BE2C (cell line): ENCODE measurements at regions not wholly inside any gene's neighbourhood (a gene's known extent, or its start where the extent isn't known, plus 50 kb on each side); places are given as distances from the start of the nearest gene placed in this dataset.

Experiments used
- DNase-seq: peaks from one replicate; pipeline ENCODE4 v3.0.0-alpha.2; 2020
- H3K27me3 ChIP-seq: fragments of 250-450 bp; sonication (Bioruptor Pico); 2 replicates; pipeline ENCODE4 v1.5.1; 2020; ENCODE audit warnings: mild to moderate bottlenecking
- H3K36me3 ChIP-seq: fragments of 250-450 bp; sonication (Bioruptor Pico); 2 replicates; pipeline ENCODE4 v1.5.1; 2020; ENCODE audit warnings: mild to moderate bottlenecking
- H3K4me1 ChIP-seq: fragments of 250-450 bp; sonication (Bioruptor Pico); 2 replicates; pipeline ENCODE4 v1.5.1; 2020
- H3K4me3 ChIP-seq: 2 replicates; pipeline ENCODE4 v1.5.1; 2011; ENCODE audit warnings: low read depth, low read length
- H3K9me3 ChIP-seq: fragments of 250-450 bp; sonication (Bioruptor Pico); 2 replicates; pipeline ENCODE4 v1.5.1; 2020
- CTCF ChIP-seq: IDR thresholded peaks from 2 replicates; pipeline ENCODE4 v1.5.1; 2012; ENCODE audit warnings: mild to moderate bottlenecking, low read depth, low read length

- no peaks in the 10 kb centered on the region for H3K4me1 ChIP-seq
- H3K36me3 ChIP-seq = no peaks in the 10 kb centered on the region
- no peaks in the 10 kb centered on the region for H3K27me3 ChIP-seq
- no peaks in the 10 kb centered on the region for H3K9me3 ChIP-seq
- no peak for TF ChIP-seq CTCF
- H3K4me3 ChIP-seq = no peak overlapping the region
- DNase-seq = no peak
These were observed 336.1 kb downstream of the TBL1XR1 start for GRCh38 chr3:176861137-176861536.

GRCh38 chr3:176856721-176857120 is 340.6 kb downstream of the TBL1XR1 start:
- Histone ChIP-seq H3K27me3 (no peaks in the 10 kb centered on the region), H3K36me3 (no peaks in the 10 kb centered on the region), H3K4me3 (no peak overlapping the region), H3K4me1 (no peaks in the 10 kb centered on the region), H3K9me3 (no peaks in the 10 kb centered on the region)
- TF ChIP-seq CTCF = no peak
- DNase-seq = no peak

GRCh38 chr3:176855901-176856486 is 341.3 kb downstream of the TBL1XR1 start:
- no peaks in the 10 kb centered on the region for H3K4me1 ChIP-seq

GRCh38 chr3:176855213-176855612 is 342.1 kb downstream of the TBL1XR1 start:
- no peak for DNase-seq
- no peak overlapping the region for H3K4me3 ChIP-seq
- TF ChIP-seq CTCF = no peak
- no peaks in the 10 kb centered on the region for H3K9me3 ChIP-seq
- H3K4me1 ChIP-seq = peaks cover 5% of the 10 kb centered on the region
- H3K36me3 ChIP-seq = no peaks in the 10 kb centered on the region
- H3K27me3 ChIP-seq = no peaks in the 10 kb centered on the region

More at GRCh38 chr3:176855901-176856486, 341.3 kb downstream of the TBL1XR1 start:
- Histone ChIP-seq H3K9me3 (no peaks in the 10 kb centered on the region), H3K4me3 (no peak overlapping the region), H3K36me3 (no peaks in the 10 kb centered on the region), H3K27me3 (no peaks in the 10 kb centered on the region)
- no peak for TF ChIP-seq CTCF
- DNase-seq = no peak

GRCh38 chr3:176850498-176850897 is 346.8 kb downstream of the TBL1XR1 start:
- peak; percentile 33 for DNase-seq

More at GRCh38 chr3:176850498-176850897, 346.8 kb downstream of the TBL1XR1 start:
- no peak for TF ChIP-seq CTCF
- 0 out of 2 replicates have a peak overlapping the region, but pooled peaks have one; percentile 2 for H3K4me3 ChIP-seq
- no peaks in the 10 kb centered on the region for H3K36me3 ChIP-seq
- H3K27me3 ChIP-seq = no peaks in the 10 kb centered on the region
- peaks cover 9% of the 10 kb centered on the region for H3K4me1 ChIP-seq
- H3K9me3 ChIP-seq = no peaks in the 10 kb centered on the region
